H1 (cell line): ENCODE measurements at regions not wholly inside any gene's neighbourhood (a gene's known extent, or its start where the extent isn't known, plus 50 kb on each side); places are given as distances from the start of the nearest gene placed in this dataset.

Experiments used
- CTCF ChIA-PET: fragments of 300-600 bp; sonication (Branson Sonifier 250); formaldehyde crosslinking; loops from one replicate; lab custom pipeline; 2021; ENCODE audit not compliant: partially characterized antibody; lab: Charles Lee
- POLR2A ChIA-PET: fragments of 300-600 bp; sonication (Branson Sonifier 250); formaldehyde crosslinking; loops from one replicate; lab custom pipeline; 2021; ENCODE audit warnings: inconsistent platforms; ENCODE audit not compliant: partially characterized antibody; lab: Charles Lee
- DNase-seq, 2 experiments: peaks; one replicate each; pipeline versions ENCODE4 v3.0.0 to v3.0.0-alpha.2; 2010 to 2022; ENCODE audit warnings: low spot score in 2 of 2, low read depth in 1 of 2, mixed read lengths in 1 of 2
- FAIRE-seq: peaks from 2 replicates; lab custom pipeline; 2011; peaks lifted over from hg19 to GRCh38; lab: Jason Lieb, UNC
- H2AFZ ChIP-seq: 2 replicates; pipeline ENCODE4 v1.8.1; 2012; ENCODE audit warnings: low read length, inconsistent platforms
- H2AK5ac ChIP-seq: 2 replicates; pipeline ENCODE4 v1.6.1; 2013; ENCODE audit warnings: low read depth, low read length
- H2BK120ac ChIP-seq: replicated peaks from 2 replicates; pipeline ENCODE3; 2013; ENCODE audit warnings: low read depth, low read length, inconsistent platforms
- H2BK12ac ChIP-seq: 2 replicates; pipeline ENCODE4 v1.6.1; 2013; ENCODE audit warnings: low read depth, low read length
- H2BK15ac ChIP-seq: 2 replicates; pipeline ENCODE4 v1.6.1; 2013; ENCODE audit warnings: low read length
- H2BK20ac ChIP-seq: 2 replicates; pipeline ENCODE4 v1.6.1; 2013; ENCODE audit warnings: low read length
- H2BK5ac ChIP-seq: 2 replicates; pipeline ENCODE4 v1.6.1; 2013; ENCODE audit warnings: low read depth, low read length
- H3K14ac ChIP-seq: 2 replicates; pipeline ENCODE4 v1.6.1; 2013; ENCODE audit warnings: inconsistent platforms; ENCODE audit not compliant: insufficient read length
- H3K18ac ChIP-seq: 2 replicates; pipeline ENCODE4 v1.6.1; 2013; ENCODE audit warnings: low read length; ENCODE audit errors: extremely low read depth
- H3K23ac ChIP-seq: 2 replicates; pipeline ENCODE4 v1.6.1; 2013; ENCODE audit warnings: inconsistent platforms; ENCODE audit not compliant: insufficient read length
- H3K23me2 ChIP-seq: 2 replicates; pipeline ENCODE4 v1.6.1; 2013; ENCODE audit warnings: low read depth, low read length
- H3K27ac ChIP-seq: 2 replicates; pipeline ENCODE4 v1.6.1; 2011; ENCODE audit warnings: low read depth, low read length, inconsistent platforms
- H3K27me3 ChIP-seq, 4 experiments: replicated peaks in 1 of 4; 1 replicate in 1 of 4; 2 replicates in 3 of 4; pipeline versions ENCODE4 v1.6.1 to v1.8.1; 2011 to 2013; ENCODE audit warnings: low read length in 3 of 4, mild to moderate bottlenecking in 3 of 4, inconsistent platforms in 2 of 4, mixed read lengths in 2 of 4, moderate library complexity in 1 of 4; ENCODE audit not compliant: control insufficient read depth in 3 of 4, insufficient read depth in 3 of 4; ENCODE audit errors: extremely low read depth in 1 of 4
- H3K36me3 ChIP-seq, 4 experiments: 2 replicates each; pipeline versions ENCODE4 v1.6.1 to v1.8.1; 2011 to 2013; ENCODE audit warnings: mild to moderate bottlenecking in 4 of 4, low read length in 3 of 4, moderate library complexity in 2 of 4, control low read depth in 1 of 4, inconsistent platforms in 1 of 4; ENCODE audit not compliant: insufficient read depth in 4 of 4, control insufficient read depth in 2 of 4
- H3K4ac ChIP-seq: replicated peaks from 2 replicates; pipeline ENCODE3; 2013; ENCODE audit warnings: low read length, low read depth, mixed read lengths, inconsistent platforms; ENCODE audit not compliant: insufficient read length
- H3K4me1 ChIP-seq, 4 experiments: replicated peaks in 1 of 4; 1 replicate in 1 of 4; 2 replicates in 3 of 4; pipeline versions ENCODE4 v1.6.1 to v1.8.1; 2011 to 2013; ENCODE audit warnings: low read length in 3 of 4, inconsistent platforms in 2 of 4, mixed read lengths in 1 of 4; ENCODE audit not compliant: insufficient read depth in 4 of 4, control insufficient read depth in 3 of 4
- H3K4me2 ChIP-seq, 2 experiments: 2 replicates each; pipeline versions ENCODE4 v1.6.1 to v1.8.1; 2011 to 2013; ENCODE audit warnings: low read depth in 2 of 2, low read length in 2 of 2, control low read depth in 1 of 2, inconsistent platforms in 1 of 2, mild to moderate bottlenecking in 1 of 2; ENCODE audit not compliant: insufficient read depth in 1 of 2
- H3K4me3 ChIP-seq, 4 experiments: fragments of 200-600, 300-600 bp in 1 of 4; sonication (generic), shearing (Covaris generic), sonication (Bioruptor Twin) in 1 of 4; 2 replicates each; pipeline versions ENCODE4 v1.5.1 to v1.8.1; 2011 to 2016; ENCODE audit warnings: low read length in 4 of 4, low read depth in 3 of 4, control low read depth in 2 of 4, inconsistent platforms in 2 of 4, mild to moderate bottlenecking in 2 of 4, mixed read lengths in 1 of 4, moderate library complexity in 1 of 4; ENCODE audit not compliant: insufficient read depth in 2 of 4; ENCODE audit errors: extremely low read depth in 1 of 4
- H3K56ac ChIP-seq: replicated peaks from 2 replicates; pipeline ENCODE3; 2013; ENCODE audit warnings: low read depth, mild to moderate bottlenecking, mixed read lengths, low read length, inconsistent platforms; ENCODE audit not compliant: insufficient read length
- H3K79me1 ChIP-seq: 2 replicates; pipeline ENCODE4 v1.6.1; 2013; ENCODE audit warnings: low read depth, low read length, control low read depth
- H3K79me2 ChIP-seq, 2 experiments: 2 replicates each; pipeline versions ENCODE4 v1.6.1 to v1.8.1; 2012 to 2013; ENCODE audit warnings: low read length in 2 of 2, mild to moderate bottlenecking in 2 of 2, inconsistent platforms in 1 of 2; ENCODE audit not compliant: insufficient read depth in 2 of 2, control insufficient read depth in 1 of 2
- H3K9ac ChIP-seq, 4 experiments: replicated peaks in 1 of 4; 1 replicate in 1 of 4; 2 replicates in 3 of 4; pipeline versions ENCODE4 v1.6.1 to v1.8.1; 2011 to 2013; ENCODE audit warnings: low read depth in 3 of 4, low read length in 3 of 4, control low read depth in 2 of 4, mild to moderate bottlenecking in 2 of 4, moderate library complexity in 2 of 4, inconsistent platforms in 1 of 4; ENCODE audit errors: extremely low read depth in 1 of 4
- H3K9me3 ChIP-seq, 2 experiments: 2 replicates each; pipeline versions ENCODE4 v1.6.1 to v1.8.1; 2012 to 2013; ENCODE audit warnings: mild to moderate bottlenecking in 2 of 2, moderate library complexity in 2 of 2, control low read depth in 1 of 2, inconsistent platforms in 1 of 2, low read depth in 1 of 2, low read length in 1 of 2, mixed read lengths in 1 of 2; ENCODE audit not compliant: insufficient read depth in 2 of 2
- H4K20me1 ChIP-seq, 2 experiments: replicated peaks in 1 of 2; 2 replicates each; pipeline versions ENCODE3 to v1.8.1; 2011 to 2013; ENCODE audit warnings: inconsistent platforms in 2 of 2, low read length in 2 of 2, mild to moderate bottlenecking in 1 of 2; ENCODE audit not compliant: insufficient read depth in 2 of 2, control insufficient read depth in 1 of 2
- H4K5ac ChIP-seq: 2 replicates; pipeline ENCODE4 v1.6.1; 2013; ENCODE audit warnings: low read length, low read depth, mixed read lengths, inconsistent platforms; ENCODE audit not compliant: insufficient read length
- H4K8ac ChIP-seq: 2 replicates; pipeline ENCODE4 v1.8.0; 2013; ENCODE audit warnings: mild to moderate bottlenecking, moderate library complexity, low read length, inconsistent platforms; ENCODE audit not compliant: insufficient read depth; ENCODE audit errors: extremely low read depth
- H4K91ac ChIP-seq: replicated peaks from 2 replicates; pipeline ENCODE3; 2013; ENCODE audit warnings: low read length, mixed read lengths, inconsistent platforms; ENCODE audit not compliant: insufficient read length
- POLR2A ChIP-seq, 2 experiments: IDR thresholded peaks; 1 replicate in 1 of 2; 2 replicates in 1 of 2; pipeline ENCODE4 v1.6.1; 2011; ENCODE audit warnings: low read depth in 2 of 2, low read length in 2 of 2, mild to moderate bottlenecking in 2 of 2; ENCODE audit errors: control extremely low read depth in 1 of 2
- WGBS, 2 experiments: shearing (Covaris generic) in 1 of 2; methylation state at CpG; one replicate each; pipeline versions ENCODE4 v1.1.6 to v1.1.7; 2013 to 2015; ENCODE audit warnings: low lambda C conversion rate in 2 of 2, mixed read lengths in 2 of 2, inconsistent platforms in 1 of 2, low coverage in 1 of 2, missing lambda C conversion rate in 1 of 2; ENCODE audit not compliant: insufficient replicate concordance in 2 of 2, insufficient coverage in 1 of 2, insufficient read length in 1 of 2; ENCODE audit errors: extremely low coverage in 1 of 2, missing lambda C conversion rate in 1 of 2; 5-methylcytosine and 5-hydroxymethylcytosine counted together

GRCh38 chr13:111515307-111515617 is 194.8 kb downstream of the TEX29 start:
- no peak for DNase-seq
- no peak for TF ChIP-seq POLR2A (IDR thresholded peaks at IDR 0.05; ENCODE audit: control extremely low read depth in 1 of 2, low read depth in 2 of 2, low read length in 2 of 2)
- TF ChIP-seq, all 59 proteins: peak for 0
- 90% methylated on average over 3 of the region's 3 CpGs; no CpG with 5 or more reads in 1 of the 2 experiments for WGBS, 2 experiments
- H3K36me3 ChIP-seq: no peaks in the 10 kb centered on the region
- no peak overlapping the region for H3K56ac ChIP-seq
- no peak overlapping the region for H4K91ac ChIP-seq
- H3K4me1 ChIP-seq: peaks cover 0 to 4% (median 1%) of the 10 kb centered on the region in 4 experiments; a peak in 3 of 7 replicates
- H2BK20ac ChIP-seq: no peak overlapping the region
- no peaks in the 10 kb centered on the region for H3K79me1 ChIP-seq
- H3K18ac ChIP-seq: no peak overlapping the region
- no peak overlapping the region for H3K14ac ChIP-seq
- no peak overlapping the region for H2AFZ ChIP-seq
- no peak overlapping the region for H2BK12ac ChIP-seq
- no peak overlapping the region for H2BK5ac ChIP-seq
- H3K23me2 ChIP-seq: peaks cover 5% of the 10 kb centered on the region; the same call in 1 of the 2 replicates
- H3K4me3 ChIP-seq: no peak overlapping the region
- H2BK120ac ChIP-seq: no peak overlapping the region
- no peak overlapping the region for H3K4me2 ChIP-seq
- ChIA-PET POLR2A (no interaction called here), CTCF (no interaction called here)
- H3K79me2 ChIP-seq: no peaks in the 10 kb centered on the region
- no peak overlapping the region for H4K5ac ChIP-seq
- no peak overlapping the region for H4K8ac ChIP-seq
- no peak overlapping the region for H2BK15ac ChIP-seq
- no peak overlapping the region for H3K27ac ChIP-seq
- FAIRE-seq: no peak
- no peak overlapping the region for H3K23ac ChIP-seq
- 0 out of 2 replicates have a peak overlapping the region, but pooled peaks have one; percentile 65 for H2AK5ac ChIP-seq
- H4K20me1 ChIP-seq: peaks cover 0 to 4% of the 10 kb centered on the region in 2 experiments
- H3K4ac ChIP-seq: no peak overlapping the region
- H3K9me3 ChIP-seq: no peaks in the 10 kb centered on the region
- H3K27me3 ChIP-seq: no peaks in the 10 kb centered on the region
- no peak overlapping the region for H3K9ac ChIP-seq
